Vagina (tissue), 2 donors: ENCODE measurements at regions not wholly inside any gene's neighbourhood (a gene's known extent, or its start where the extent isn't known, plus 50 kb on each side); places are given as distances from the start of the nearest gene placed in this dataset.

Experiments
- POLR2A ChIP-seq, 2 donors: fragments of 450-650 bp; IDR thresholded peaks; one replicate each; pipeline ENCODE4 v1.6.1; 2017; ENCODE audit warnings: antibody characterized with exemption in 2 of 2, mild to moderate bottlenecking in 2 of 2, moderate library complexity in 2 of 2
- POLR2AphosphoS5 ChIP-seq, 2 donors: sonication (generic); formaldehyde crosslinking; IDR thresholded peaks; one replicate each; pipeline ENCODE4 v1.9.0; 2017; ENCODE audit warnings: antibody characterized with exemption in 2 of 2, mild to moderate bottlenecking in 2 of 2, low read depth in 1 of 2; ENCODE audit not compliant: insufficient read depth in 1 of 2
- TF ChIP-seq, protein P1 (sequence below), 3 experiments: fragments of 450-650 bp in 2 of 3; fragments of 200-600 bp in 1 of 3; sonication (generic) in 1 of 3; IDR thresholded peaks; one replicate each; pipeline ENCODE4 v1.5.1; 2017 to 2019; ENCODE audit warnings: antibody characterized with exemption in 3 of 3, mild to moderate bottlenecking in 2 of 3, moderate library complexity in 2 of 3

DNA sequence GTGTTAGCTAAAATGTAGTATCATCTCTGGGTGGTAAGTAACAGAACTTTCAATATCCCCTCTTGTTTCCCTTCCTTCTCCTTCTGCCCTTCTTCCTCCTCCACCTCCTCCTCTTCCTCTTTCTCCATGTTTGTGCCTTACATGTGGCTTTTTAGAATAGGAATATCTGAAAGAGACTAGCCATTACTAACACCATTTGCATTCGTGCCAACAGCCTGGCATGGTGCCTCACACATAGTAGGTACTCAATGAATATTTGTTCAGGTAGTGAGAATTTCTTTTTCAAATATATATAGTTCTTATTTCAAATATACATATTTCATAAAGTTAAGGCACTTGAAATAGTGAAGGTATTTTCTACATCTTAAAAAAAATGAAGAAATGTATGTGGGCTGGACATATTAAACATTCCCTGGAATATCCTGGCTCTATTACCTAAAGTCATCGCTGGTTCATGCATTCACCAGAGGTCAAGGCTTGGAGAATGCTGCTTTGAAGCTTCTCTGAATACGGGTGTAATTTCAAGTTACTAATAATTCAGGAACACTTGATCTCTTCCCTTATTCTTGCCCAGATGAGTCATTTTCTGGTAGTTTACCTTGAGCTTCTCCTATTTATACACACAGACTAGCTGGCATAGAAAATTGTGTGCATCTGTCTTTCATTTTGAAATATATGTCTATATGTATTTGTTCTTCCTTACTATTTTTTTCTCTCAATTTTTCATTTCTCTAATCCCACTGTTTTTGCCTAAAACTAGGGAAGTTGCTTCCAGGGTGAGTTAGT is 319.4 kb downstream of the TGFB2 start:
- TF ChIP-seq, protein P1, sequence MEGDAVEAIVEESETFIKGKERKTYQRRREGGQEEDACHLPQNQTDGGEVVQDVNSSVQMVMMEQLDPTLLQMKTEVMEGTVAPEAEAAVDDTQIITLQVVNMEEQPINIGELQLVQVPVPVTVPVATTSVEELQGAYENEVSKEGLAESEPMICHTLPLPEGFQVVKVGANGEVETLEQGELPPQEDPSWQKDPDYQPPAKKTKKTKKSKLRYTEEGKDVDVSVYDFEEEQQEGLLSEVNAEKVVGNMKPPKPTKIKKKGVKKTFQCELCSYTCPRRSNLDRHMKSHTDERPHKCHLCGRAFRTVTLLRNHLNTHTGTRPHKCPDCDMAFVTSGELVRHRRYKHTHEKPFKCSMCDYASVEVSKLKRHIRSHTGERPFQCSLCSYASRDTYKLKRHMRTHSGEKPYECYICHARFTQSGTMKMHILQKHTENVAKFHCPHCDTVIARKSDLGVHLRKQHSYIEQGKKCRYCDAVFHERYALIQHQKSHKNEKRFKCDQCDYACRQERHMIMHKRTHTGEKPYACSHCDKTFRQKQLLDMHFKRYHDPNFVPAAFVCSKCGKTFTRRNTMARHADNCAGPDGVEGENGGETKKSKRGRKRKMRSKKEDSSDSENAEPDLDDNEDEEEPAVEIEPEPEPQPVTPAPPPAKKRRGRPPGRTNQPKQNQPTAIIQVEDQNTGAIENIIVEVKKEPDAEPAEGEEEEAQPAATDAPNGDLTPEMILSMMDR (IDR thresholded peaks at IDR 0.05), result no peak
- TF ChIP-seq POLR2AphosphoS5 (IDR thresholded peaks at IDR 0.05; ENCODE audit: insufficient read depth in 1 of 2, low read depth in 1 of 2) (peak in 1 of 2 donors; percentile 22), POLR2A (IDR thresholded peaks at IDR 0.05) (no peak)
